ENCODE measurements at regions not wholly inside any gene's neighbourhood (a gene's known extent, or its start where the extent isn't known, plus 50 kb on each side); places are given as distances from the start of the nearest gene placed in this dataset.

DNA sequence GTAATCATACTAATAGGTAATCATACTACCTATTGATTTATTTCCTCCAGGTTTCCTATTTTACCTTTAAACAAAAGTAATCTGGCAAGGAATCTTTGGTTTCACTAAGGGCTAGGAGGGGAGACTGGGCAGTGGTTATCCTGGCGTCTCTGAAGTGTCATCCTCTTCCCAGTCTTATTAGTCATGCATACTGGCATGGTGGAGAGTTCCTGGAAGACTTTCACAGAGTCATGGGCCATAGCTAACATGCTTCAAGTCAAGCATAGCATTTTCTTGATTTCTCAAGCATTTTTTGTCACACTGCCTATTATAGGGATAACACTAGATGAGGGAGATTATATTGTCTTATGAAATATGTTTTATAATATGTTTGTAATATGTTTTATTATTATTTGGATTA, 64.0 kb upstream of the ASB17 start:
- no peak overlapping the region for H3K23ac ChIP-seq (ENCODE audit: low read length in 2 of 2)
- H3K9me3 ChIP-seq (ENCODE audit: control insufficient read depth, low read length) = no peaks in the 10 kb centered on the region
- WGBS = 40% methylated on average over 1 of the region's 1 CpG

DNA sequence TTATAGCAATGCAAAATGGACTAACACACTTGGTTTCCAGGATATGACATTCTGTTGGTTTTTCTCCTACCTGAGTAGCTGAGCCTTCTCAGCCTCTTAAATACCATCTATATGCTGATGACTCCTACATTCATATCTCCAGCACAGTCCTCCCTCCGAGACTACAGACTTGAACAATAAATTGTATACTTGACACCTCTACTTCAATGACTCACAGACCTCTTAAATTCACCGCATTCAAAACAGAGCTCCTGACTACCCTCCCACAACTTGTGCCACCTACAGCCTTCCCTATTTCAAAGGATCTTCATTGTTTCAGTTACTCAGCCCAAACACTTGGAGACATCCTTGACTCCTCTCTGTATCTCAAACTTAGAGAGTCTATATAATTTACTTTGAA, 66.8 kb upstream of the ASB17 start:
- no peaks in the 10 kb centered on the region for H3K79me1 ChIP-seq (replicated peaks; ENCODE audit: low read length, poor library complexity, severe bottlenecking)
- 31% methylated on average over 2 of the region's 2 CpGs for WGBS
- H3K23ac ChIP-seq (ENCODE audit: low read length in 2 of 2) = no peak overlapping the region
- no peak for DNase-seq
- no peak overlapping the region for H2BK120ac ChIP-seq (ENCODE audit: low read depth, low read length)
- H3K36me3 ChIP-seq (ENCODE audit: control insufficient read depth in 1 of 2, insufficient read depth in 2 of 2, low read depth in 1 of 2, low read length in 2 of 2) = no peaks in the 10 kb centered on the region
- H3K27me3 ChIP-seq (ENCODE audit: control insufficient read depth in 1 of 2, insufficient read depth in 1 of 2, low read length in 2 of 2) = no peaks in the 10 kb centered on the region
- H3K14ac ChIP-seq (ENCODE audit: low read length in 2 of 2) = no peak overlapping the region
- H2BK5ac ChIP-seq (ENCODE audit: low read depth, low read length, poor library complexity, severe bottlenecking) = no peak overlapping the region
- H3K18ac ChIP-seq (ENCODE audit: low read depth in 1 of 2, low read length in 2 of 2) = no peak overlapping the region
- no peak overlapping the region for H2BK12ac ChIP-seq (ENCODE audit: low read length in 2 of 2)
- H3K4me3 ChIP-seq (ENCODE audit: insufficient read depth in 1 of 2, low read depth in 1 of 2, low read length in 2 of 2) = no peak overlapping the region
- H2AK5ac ChIP-seq (ENCODE audit: low read length, severe bottlenecking) = no peak overlapping the region
- H4K8ac ChIP-seq (ENCODE audit: low read length) = no peak overlapping the region
- no peak overlapping the region for H3K9ac ChIP-seq (ENCODE audit: low read length)
- H2BK15ac ChIP-seq (ENCODE audit: low read depth, poor library complexity, severe bottlenecking) = no peak overlapping the region
- no peak overlapping the region for H3K27ac ChIP-seq (ENCODE audit: low read length, poor library complexity, severe bottlenecking)
- no peak overlapping the region for H3K4ac ChIP-seq (ENCODE audit: low read depth in 1 of 2, low read length in 2 of 2)
- no peak overlapping the region for H3K4me2 ChIP-seq (ENCODE audit: low read length, poor library complexity, severe bottlenecking)
- no peaks in the 10 kb centered on the region for H3K9me3 ChIP-seq (ENCODE audit: control insufficient read depth, low read length)
- no peaks in the 10 kb centered on the region for H3K4me1 ChIP-seq (ENCODE audit: control insufficient read depth, insufficient read depth, low read depth, low read length)
- no peak overlapping the region for H4K91ac ChIP-seq (ENCODE audit: low read length)
- H2AFZ ChIP-seq (ENCODE audit: low read depth, low read length) = no peak overlapping the region

More for the DNA sequence above, 64.0 kb upstream of the ASB17 start:
- Histone ChIP-seq H3K4me2 (ENCODE audit: low read length, poor library complexity, severe bottlenecking) (no peak overlapping the region), H3K9ac (ENCODE audit: low read length) (no peak overlapping the region), H2BK120ac (ENCODE audit: low read depth, low read length) (no peak overlapping the region), H3K27ac (ENCODE audit: low read length, poor library complexity, severe bottlenecking) (no peak overlapping the region), H2AFZ (ENCODE audit: low read depth, low read length) (no peak overlapping the region), H3K14ac (ENCODE audit: low read length in 2 of 2) (no peak overlapping the region), H4K91ac (ENCODE audit: low read length) (no peak overlapping the region), H2BK5ac (ENCODE audit: low read depth, low read length, poor library complexity, severe bottlenecking) (no peak overlapping the region), H2AK5ac (ENCODE audit: low read length, severe bottlenecking) (no peak overlapping the region), H2BK12ac (ENCODE audit: low read length in 2 of 2) (no peak overlapping the region), H3K4me3 (ENCODE audit: insufficient read depth in 1 of 2, low read depth in 1 of 2, low read length in 2 of 2) (no peak overlapping the region), H3K36me3 (ENCODE audit: control insufficient read depth in 1 of 2, insufficient read depth in 2 of 2, low read depth in 1 of 2, low read length in 2 of 2) (no peaks in the 10 kb centered on the region), H2BK15ac (ENCODE audit: low read depth, poor library complexity, severe bottlenecking) (no peak overlapping the region), H4K8ac (ENCODE audit: low read length) (no peak overlapping the region), H3K4me1 (ENCODE audit: control insufficient read depth, insufficient read depth, low read depth, low read length) (no peaks in the 10 kb centered on the region), H3K4ac (ENCODE audit: low read depth in 1 of 2, low read length in 2 of 2) (no peak overlapping the region), H3K27me3 (ENCODE audit: control insufficient read depth in 1 of 2, insufficient read depth in 1 of 2, low read length in 2 of 2) (no peaks in the 10 kb centered on the region), H3K18ac (ENCODE audit: low read depth in 1 of 2, low read length in 2 of 2) (no peak overlapping the region), H3K79me1 (replicated peaks; ENCODE audit: low read length, poor library complexity, severe bottlenecking) (no peaks in the 10 kb centered on the region)
- DNase-seq = peak; percentile 51

DNA sequence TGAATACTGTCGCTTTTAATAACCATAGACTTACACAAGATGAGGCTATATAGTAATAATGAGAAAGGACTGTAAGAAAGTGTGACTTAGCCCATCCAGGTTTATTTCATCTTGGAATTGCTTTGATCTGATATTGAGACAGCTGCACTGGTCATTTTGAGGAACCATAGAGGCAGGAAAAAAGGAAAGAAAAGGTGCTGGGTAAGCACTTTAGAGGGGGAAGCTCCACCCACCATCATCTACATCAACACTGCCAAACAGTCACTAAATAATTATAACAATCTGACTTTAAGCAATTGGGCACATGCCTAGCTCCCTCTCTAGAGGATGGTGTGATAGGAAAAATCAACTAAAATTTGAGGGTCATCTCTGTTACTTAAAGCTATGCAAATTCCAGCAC, 70.6 kb upstream of the ST6GALNAC3 start:
- no peak overlapping the region for H2BK5ac ChIP-seq (ENCODE audit: low read depth, low read length, poor library complexity, severe bottlenecking)
- 100% methylated on average over 1 of the region's 1 CpG for WGBS
- H3K4me1 ChIP-seq (ENCODE audit: control insufficient read depth, insufficient read depth, low read depth, low read length) = no peaks in the 10 kb centered on the region
- no peak overlapping the region for H3K27ac ChIP-seq (ENCODE audit: low read length, poor library complexity, severe bottlenecking)
- H3K23ac ChIP-seq (ENCODE audit: low read length in 2 of 2) = no peak overlapping the region
- no peak overlapping the region for H3K9ac ChIP-seq (ENCODE audit: low read length)
- H4K8ac ChIP-seq (ENCODE audit: low read length) = no peak overlapping the region
- no peak overlapping the region for H3K18ac ChIP-seq (ENCODE audit: low read depth in 1 of 2, low read length in 2 of 2)
- no peak overlapping the region for H2BK12ac ChIP-seq (ENCODE audit: low read length in 2 of 2)
- no peak overlapping the region for H3K4ac ChIP-seq (ENCODE audit: low read depth in 1 of 2, low read length in 2 of 2)
- no peaks in the 10 kb centered on the region for H3K9me3 ChIP-seq (ENCODE audit: control insufficient read depth, low read length)
- no peaks in the 10 kb centered on the region for H3K79me1 ChIP-seq (replicated peaks; ENCODE audit: low read length, poor library complexity, severe bottlenecking)
- no peaks in the 10 kb centered on the region for H3K36me3 ChIP-seq (ENCODE audit: control insufficient read depth in 1 of 2, insufficient read depth in 2 of 2, low read depth in 1 of 2, low read length in 2 of 2)
- no peak overlapping the region for H2BK120ac ChIP-seq (ENCODE audit: low read depth, low read length)
- H3K14ac ChIP-seq (ENCODE audit: low read length in 2 of 2) = no peak overlapping the region
- H3K4me3 ChIP-seq (ENCODE audit: insufficient read depth in 1 of 2, low read depth in 1 of 2, low read length in 2 of 2) = no peak overlapping the region
- no peak overlapping the region for H2BK15ac ChIP-seq (ENCODE audit: low read depth, poor library complexity, severe bottlenecking)
- no peak overlapping the region for H3K4me2 ChIP-seq (ENCODE audit: low read length, poor library complexity, severe bottlenecking)
- H2AK5ac ChIP-seq (ENCODE audit: low read length, severe bottlenecking) = no peak overlapping the region
- H3K27me3 ChIP-seq (ENCODE audit: control insufficient read depth in 1 of 2, insufficient read depth in 1 of 2, low read length in 2 of 2) = no peaks in the 10 kb centered on the region
- no peak overlapping the region for H4K91ac ChIP-seq (ENCODE audit: low read length)
- DNase-seq = no peak
- H2AFZ ChIP-seq (ENCODE audit: low read depth, low read length) = no peak overlapping the region

DNA sequence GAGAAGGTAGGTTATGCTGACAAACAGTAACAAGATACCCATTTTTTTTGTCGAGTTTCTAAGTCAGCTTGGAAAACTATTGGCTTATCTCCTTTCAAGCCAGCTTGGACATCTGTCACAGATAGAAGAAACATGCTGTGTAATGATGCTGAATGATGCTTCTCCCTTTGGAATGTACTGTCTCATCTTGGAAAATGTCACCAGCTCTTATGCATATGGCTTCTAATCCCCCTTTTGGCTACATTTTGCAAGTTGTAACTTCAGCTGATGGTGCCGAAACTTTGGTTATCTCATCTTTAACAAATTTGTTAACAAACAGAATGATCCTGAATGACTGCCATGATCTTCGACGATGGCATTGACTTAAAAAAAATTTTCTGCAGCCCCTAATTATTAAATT, 68.8 kb upstream of the ST6GALNAC3 start:
- Histone ChIP-seq H3K14ac (ENCODE audit: low read length in 2 of 2) (no peak overlapping the region), H3K4me3 (ENCODE audit: insufficient read depth in 1 of 2, low read depth in 1 of 2, low read length in 2 of 2) (no peak overlapping the region), H2BK120ac (ENCODE audit: low read depth, low read length) (no peak overlapping the region), H4K8ac (ENCODE audit: low read length) (no peak overlapping the region), H2BK15ac (ENCODE audit: low read depth, poor library complexity, severe bottlenecking) (no peak overlapping the region), H3K9me3 (ENCODE audit: control insufficient read depth, low read length) (no peaks in the 10 kb centered on the region), H2BK12ac (ENCODE audit: low read length in 2 of 2) (no peak overlapping the region), H3K27me3 (ENCODE audit: control insufficient read depth in 1 of 2, insufficient read depth in 1 of 2, low read length in 2 of 2) (no peaks in the 10 kb centered on the region), H2AFZ (ENCODE audit: low read depth, low read length) (no peak overlapping the region), H4K91ac (ENCODE audit: low read length) (no peak overlapping the region), H2BK5ac (ENCODE audit: low read depth, low read length, poor library complexity, severe bottlenecking) (no peak overlapping the region), H2AK5ac (ENCODE audit: low read length, severe bottlenecking) (no peak overlapping the region), H3K23ac (ENCODE audit: low read length in 2 of 2) (no peak overlapping the region), H3K4me1 (ENCODE audit: control insufficient read depth, insufficient read depth, low read depth, low read length) (no peaks in the 10 kb centered on the region), H3K36me3 (ENCODE audit: control insufficient read depth in 1 of 2, insufficient read depth in 2 of 2, low read depth in 1 of 2, low read length in 2 of 2) (no peaks in the 10 kb centered on the region), H3K9ac (ENCODE audit: low read length) (no peak overlapping the region), H3K79me1 (replicated peaks; ENCODE audit: low read length, poor library complexity, severe bottlenecking) (no peaks in the 10 kb centered on the region), H3K18ac (ENCODE audit: low read depth in 1 of 2, low read length in 2 of 2) (no peak overlapping the region), H3K4me2 (ENCODE audit: low read length, poor library complexity, severe bottlenecking) (no peak overlapping the region), H3K27ac (ENCODE audit: low read length, poor library complexity, severe bottlenecking) (no peak overlapping the region), H3K4ac (ENCODE audit: low read depth in 1 of 2, low read length in 2 of 2) (no peak overlapping the region)
- 85% methylated on average over 2 of the region's 4 CpGs for WGBS
- peak; percentile 41 for DNase-seq

Data from mesenchymal stem cell (in vitro differentiated cells and primary cell).